GM21723 (cell line): ENCODE measurements at regions not wholly inside any gene's neighbourhood (a gene's known extent, or its start where the extent isn't known, plus 50 kb on each side); places are given as distances from the start of the nearest gene placed in this dataset.
"Not testable (repeated sequence)": the region's sequence is repeated elsewhere in the genome, so short reads cannot be mapped to it uniquely, and the experiment has no call there.

Experiments used
- ATAC-seq: cut with Tn5 transposase; IDR thresholded peaks from one replicate; pipeline ENCODE4 v1.9.1; 2021; ENCODE audit warnings: mild to moderate bottlenecking, moderate library complexity; ENCODE audit not compliant: unreplicated experiment

GRCh38 chr12:97711392-97711791 lies 248.8 kb downstream of the RMST start:
- no peak for ATAC-seq

- ATAC-seq, result no peak
Observed at GRCh38 chr12:97713270-97713669, 250.7 kb downstream of the RMST start.

GRCh38 chr12:97714107-97714563 lies 251.5 kb downstream of the RMST start:
- no peak for ATAC-seq

GRCh38 chr12:97716356-97716755 lies 253.8 kb downstream of the RMST start:
- no peak for ATAC-seq

- not testable (repeated sequence) for ATAC-seq
Observed at GRCh38 chr12:97723801-97724200, 261.2 kb downstream of the RMST start.

- no peak for ATAC-seq
Observed at GRCh38 chr12:97745406-97746101, 282.9 kb downstream of the RMST start.

GRCh38 chr12:97748298-97748697 lies 285.7 kb downstream of the RMST start:
- ATAC-seq, result no peak

GRCh38 chr12:97751704-97752103 lies 289.1 kb downstream of the RMST start:
- ATAC-seq, result no peak

- ATAC-seq, result no peak
Observed at GRCh38 chr12:97752129-97752528, 289.5 kb downstream of the RMST start.

GRCh38 chr12:97753332-97753731 lies 290.7 kb downstream of the RMST start:
- no peak for ATAC-seq

GRCh38 chr12:97754306-97754705 lies 291.7 kb downstream of the RMST start:
- ATAC-seq, result no peak

- no peak for ATAC-seq
Observed at GRCh38 chr12:97756066-97756666, 293.6 kb downstream of the RMST start.

GRCh38 chr12:97756741-97757140 lies 294.1 kb downstream of the RMST start:
- no peak for ATAC-seq

GRCh38 chr12:97757481-97758193 lies 295.0 kb downstream of the RMST start:
- ATAC-seq, result no peak

GRCh38 chr12:97758194-97758501 lies 295.5 kb downstream of the RMST start:
- no peak for ATAC-seq

- no peak for ATAC-seq
Observed at GRCh38 chr12:97758586-97758985, 296.0 kb downstream of the RMST start.

- no peak for ATAC-seq
Observed at GRCh38 chr12:97760601-97761000, 298.0 kb downstream of the RMST start.

GRCh38 chr12:97763113-97763512 lies 300.5 kb downstream of the RMST start:
- no peak for ATAC-seq

- ATAC-seq, result no peak
Observed at GRCh38 chr12:97764700-97765099, 302.1 kb downstream of the RMST start.

- no peak for ATAC-seq
Observed at GRCh38 chr12:97767347-97767746, 304.7 kb downstream of the RMST start.

- no peak for ATAC-seq
Observed at GRCh38 chr12:97778111-97778510, 315.5 kb downstream of the RMST start.

- ATAC-seq, result no peak
Observed at GRCh38 chr12:97781342-97781741, 318.7 kb downstream of the RMST start.
